ENCODE measurements at regions not wholly inside any gene's neighbourhood (a gene's known extent, or its start where the extent isn't known, plus 50 kb on each side); places are given as distances from the start of the nearest gene placed in this dataset.
"Not testable (repeated sequence)": the region's sequence is repeated elsewhere in the genome, so short reads cannot be mapped to it uniquely, and the experiment has no call there.

DNA sequence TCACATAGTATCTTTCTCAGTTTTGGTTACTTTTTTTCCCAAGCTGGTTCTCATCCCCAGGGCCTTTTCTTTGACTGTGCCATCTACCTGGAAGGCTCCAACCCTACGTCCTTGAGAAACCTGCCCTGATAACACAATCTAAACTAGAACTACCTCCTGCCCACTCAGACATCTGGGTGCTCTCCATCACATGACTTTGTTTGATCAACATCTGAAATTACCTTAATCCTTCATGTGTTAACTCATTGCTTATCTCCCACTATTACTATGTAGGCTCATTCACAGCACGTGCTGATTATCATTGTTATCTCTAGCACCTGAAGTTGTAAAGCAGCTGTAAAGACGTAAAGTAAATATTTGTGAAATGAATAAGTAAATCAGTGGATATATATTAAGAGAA is 784.0 kb downstream of the TMTC2 start:
- DNase-seq (ENCODE audit: insufficient read length, low spot score) (no peak), FAIRE-seq (no peak)
- no peak for TF ChIP-seq POLR2A (IDR thresholded peaks at IDR 0.05; ENCODE audit: low read depth, low read length)

DNA sequence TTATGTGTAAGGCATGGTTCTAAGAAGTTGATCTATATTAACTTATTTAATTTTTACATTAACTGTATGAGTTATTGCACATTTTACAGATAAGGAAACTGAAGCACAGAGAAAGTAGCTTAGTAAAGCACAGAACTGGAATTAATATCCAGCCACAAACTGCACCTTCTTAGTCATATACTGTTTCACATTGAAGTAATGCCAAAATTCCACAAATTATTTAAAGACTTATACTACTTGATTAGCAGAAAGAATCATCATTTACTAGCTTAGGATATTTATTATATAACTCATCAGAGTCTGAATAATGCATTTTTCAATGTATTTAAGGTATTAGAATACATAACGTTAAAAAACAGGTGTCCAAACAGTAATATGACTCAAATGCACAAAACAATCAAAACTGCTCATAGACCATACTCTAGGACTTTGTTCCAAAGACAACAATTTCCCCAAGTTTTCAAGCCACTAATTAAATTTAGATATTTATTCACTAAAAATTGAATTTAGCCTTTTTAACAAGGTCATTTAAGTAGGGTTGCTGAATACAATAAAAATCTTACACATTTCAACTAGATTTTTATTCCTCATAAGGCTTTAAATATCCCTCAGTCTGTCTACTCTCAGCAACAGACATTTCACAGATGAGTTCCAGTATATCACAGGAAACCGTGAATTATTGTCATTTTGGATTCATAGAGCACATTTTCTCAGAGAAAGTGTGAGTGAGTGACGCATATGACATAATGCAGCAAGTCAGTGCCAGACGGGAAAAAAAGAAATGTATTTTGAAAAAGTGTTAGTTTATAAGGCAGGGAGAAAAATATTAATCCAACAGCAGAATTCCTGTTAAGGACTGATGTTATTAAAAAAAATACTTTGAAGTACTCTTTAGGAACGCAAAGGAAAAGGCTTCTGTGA is 782.5 kb downstream of the TMTC2 start:
- no peak for TF ChIP-seq POLR2A (IDR thresholded peaks at IDR 0.05; ENCODE audit: low read depth, low read length)
- FAIRE-seq (no peak), DNase-seq (ENCODE audit: insufficient read length, low spot score) (no peak)

DNA sequence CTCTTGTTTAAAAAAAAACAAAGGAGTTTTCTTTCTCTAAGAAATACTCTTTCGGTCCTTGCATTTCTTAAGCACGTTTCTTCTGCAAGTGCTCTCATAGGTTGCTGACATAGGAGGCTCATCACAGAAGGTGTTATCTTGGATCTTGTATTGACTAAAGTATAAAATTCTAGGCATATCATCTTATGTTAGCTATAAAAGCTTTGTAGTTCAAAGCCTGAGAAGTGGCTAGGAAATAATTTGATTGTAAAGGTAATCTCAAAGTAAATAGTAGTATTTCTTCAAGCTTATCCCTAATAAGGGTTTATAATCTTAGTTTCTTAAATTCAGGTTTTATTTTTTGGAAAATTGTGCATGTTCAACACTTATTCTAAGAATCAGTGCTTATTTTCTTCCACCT is 778.9 kb downstream of the TMTC2 start:
- TF ChIP-seq POLR2A (IDR thresholded peaks at IDR 0.05; ENCODE audit: low read depth, low read length) = no peak
- no peak for FAIRE-seq
- DNase-seq (ENCODE audit: insufficient read length, low spot score) = no peak

DNA sequence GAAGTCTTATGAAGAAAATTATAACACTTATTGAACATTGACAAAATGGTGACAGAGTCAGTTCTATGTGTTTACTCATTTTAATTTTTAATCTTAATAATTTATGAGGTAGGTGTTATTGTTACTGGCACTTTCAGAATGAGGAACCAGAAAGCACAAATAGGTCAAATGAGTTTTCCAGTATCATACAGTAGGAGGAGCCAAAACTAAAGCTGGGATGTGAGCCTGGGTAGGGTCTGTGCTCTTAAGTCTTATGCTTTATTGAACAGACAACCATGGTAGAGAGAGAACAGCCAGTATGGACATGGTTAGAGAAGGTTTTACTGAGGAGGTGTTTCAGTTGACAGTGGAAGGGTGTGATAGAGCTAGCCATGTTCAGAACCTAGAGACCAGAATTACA is 775.7 kb downstream of the TMTC2 start:
- no peak for TF ChIP-seq POLR2A (IDR thresholded peaks at IDR 0.05; ENCODE audit: low read depth, low read length)
- FAIRE-seq = no peak
- no peak for DNase-seq (ENCODE audit: insufficient read length, low spot score)

DNA sequence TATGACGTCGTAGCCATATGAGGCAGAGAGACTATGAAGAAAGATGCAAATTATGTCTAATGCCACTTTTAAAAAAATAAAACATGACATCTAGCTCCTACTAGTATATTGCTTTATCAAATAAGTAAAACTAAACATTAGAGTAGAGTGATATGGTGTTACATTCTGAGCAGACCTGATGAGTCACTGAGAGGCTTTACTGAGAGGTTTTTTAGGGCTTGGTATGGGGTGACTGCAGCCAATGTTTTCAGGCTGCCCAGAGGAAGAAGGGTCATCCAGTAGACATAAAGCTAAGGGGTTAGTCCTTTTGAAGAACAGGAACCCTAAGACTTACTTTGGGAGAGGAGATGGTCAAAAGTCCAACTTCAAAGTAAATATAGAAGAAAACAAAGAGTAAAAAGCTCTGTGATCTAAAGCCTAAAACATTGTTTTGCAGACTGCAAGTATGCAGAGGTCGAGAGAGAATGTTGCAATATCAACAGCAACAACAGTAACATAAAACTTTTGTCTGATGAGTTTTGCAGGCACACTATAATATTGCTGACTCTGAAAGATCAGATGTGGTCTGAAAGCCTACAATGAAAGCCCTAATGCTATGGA is 774.7 kb downstream of the TMTC2 start:
- FAIRE-seq = no peak
- TF ChIP-seq POLR2A (IDR thresholded peaks at IDR 0.05; ENCODE audit: low read depth, low read length) = no peak
- DNase-seq (ENCODE audit: insufficient read length, low spot score) = no peak

- TF ChIP-seq POLR2A (IDR thresholded peaks at IDR 0.05; ENCODE audit: low read depth, low read length) = no peak
- DNase-seq (ENCODE audit: insufficient read length, low spot score) (no peak), FAIRE-seq (no peak)
These were observed 764.5 kb downstream of the TMTC2 start for GRCh38 chr12:83451189-83451588.

GRCh38 chr12:83434600-83434999 is 747.9 kb downstream of the TMTC2 start:
- DNase-seq (ENCODE audit: insufficient read length, low spot score) = no peak
- TF ChIP-seq POLR2A (IDR thresholded peaks at IDR 0.05; ENCODE audit: low read depth, low read length) = no peak
- FAIRE-seq = no peak

- DNase-seq (ENCODE audit: insufficient read length, low spot score) (no peak), FAIRE-seq (no peak)
- TF ChIP-seq POLR2A (IDR thresholded peaks at IDR 0.05; ENCODE audit: low read depth, low read length) = no peak
These were observed 745.5 kb downstream of the TMTC2 start for GRCh38 chr12:83432176-83432719.

GRCh38 chr12:83427586-83428136 is 741.0 kb downstream of the TMTC2 start:
- DNase-seq (ENCODE audit: insufficient read length, low spot score); FAIRE-seq: not testable (repeated sequence)

DNA sequence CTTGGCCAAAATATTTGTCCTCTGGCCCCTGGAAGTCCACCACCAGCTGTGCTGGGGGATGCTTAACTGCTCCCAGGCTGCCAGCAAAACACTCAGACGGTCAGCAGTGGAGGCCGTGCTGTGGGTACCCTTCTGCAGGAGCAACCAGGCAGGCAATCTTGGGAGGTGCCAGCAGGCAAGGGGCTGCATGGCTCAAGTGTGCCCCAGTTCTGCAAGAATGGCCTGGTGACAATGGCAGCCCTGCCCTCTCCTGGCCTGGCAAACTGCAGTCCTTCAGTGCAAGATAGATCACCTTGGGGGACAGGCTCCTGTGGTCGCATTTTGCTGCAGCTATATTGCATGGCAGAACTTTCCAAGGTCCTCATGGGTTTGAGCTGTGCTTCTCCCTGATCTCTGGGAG is 728.3 kb downstream of the TMTC2 start:
- FAIRE-seq (no peak), DNase-seq (ENCODE audit: insufficient read length, low spot score) (no peak)
- TF ChIP-seq POLR2A (IDR thresholded peaks at IDR 0.05; ENCODE audit: low read depth, low read length) = no peak

DNA sequence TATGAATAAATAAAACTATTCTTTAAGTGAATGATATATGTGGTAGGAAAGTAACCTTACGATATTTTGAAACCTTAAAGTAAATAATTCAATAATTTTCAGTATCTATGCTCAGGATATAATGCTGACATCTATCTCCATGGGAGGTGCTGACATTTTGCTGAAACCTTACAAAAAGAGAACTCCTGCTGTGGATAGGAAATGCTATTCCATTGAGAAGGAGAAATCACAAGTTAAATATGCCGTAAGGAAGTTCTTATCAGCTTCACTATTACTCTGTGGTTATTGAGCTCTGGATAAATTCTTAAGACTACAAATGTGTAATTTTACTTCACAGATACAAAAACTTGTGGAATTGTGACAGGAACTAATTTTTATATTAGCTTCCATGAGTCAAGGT is 722.1 kb downstream of the TMTC2 start:
- no peak for FAIRE-seq
- DNase-seq (ENCODE audit: insufficient read length, low spot score) = no peak

GRCh38 chr12:83408146-83408545 is 721.4 kb downstream of the TMTC2 start:
- FAIRE-seq (no peak), DNase-seq (ENCODE audit: insufficient read length, low spot score) (no peak)
- no peak for TF ChIP-seq POLR2A (IDR thresholded peaks at IDR 0.05; ENCODE audit: low read depth, low read length)

More for the DNA sequence above, 722.1 kb downstream of the TMTC2 start:
- no peak for TF ChIP-seq POLR2A (IDR thresholded peaks at IDR 0.05; ENCODE audit: low read depth, low read length)

DNA sequence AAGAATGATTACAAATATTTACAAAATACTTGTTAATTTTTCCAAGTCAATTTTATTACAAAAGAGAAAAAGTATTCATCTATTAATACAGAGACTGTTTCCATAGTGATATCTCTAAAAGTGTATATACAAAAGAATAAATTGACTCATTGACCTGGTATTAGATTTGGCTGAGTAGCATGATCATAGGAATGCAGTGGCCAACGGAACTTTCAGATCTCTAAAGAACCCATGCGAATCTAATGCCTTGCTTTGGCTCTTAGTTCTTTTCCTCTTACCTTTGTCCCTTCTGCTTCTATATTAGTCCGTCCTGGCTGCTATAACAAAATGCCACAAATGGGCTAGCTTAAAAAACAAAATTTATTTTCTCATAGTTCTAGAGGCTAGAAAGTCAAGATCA is 717.8 kb downstream of the TMTC2 start:
- DNase-seq (ENCODE audit: insufficient read length, low spot score) = no peak
- FAIRE-seq = no peak
- TF ChIP-seq POLR2A (IDR thresholded peaks at IDR 0.05; ENCODE audit: low read depth, low read length) = no peak

DNA sequence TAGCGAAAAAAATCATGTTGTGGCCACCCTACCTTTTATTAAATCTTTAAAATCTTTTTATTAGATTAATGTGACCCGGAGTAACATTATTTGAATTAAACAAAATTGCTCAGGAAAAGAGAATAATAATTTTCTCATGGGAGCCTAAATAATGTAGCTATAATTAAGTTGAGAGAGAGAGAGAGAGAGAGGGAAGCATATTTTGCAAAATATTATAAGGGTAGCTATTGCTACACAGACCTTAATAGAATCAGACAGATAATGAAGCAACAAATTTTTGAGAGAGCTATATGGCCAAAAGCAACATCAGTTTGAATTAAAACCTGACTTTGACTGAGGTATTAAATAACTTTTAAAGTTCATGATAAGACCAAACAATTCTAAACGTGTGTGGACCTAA is 703.5 kb downstream of the TMTC2 start:
- FAIRE-seq (no peak), DNase-seq (ENCODE audit: insufficient read length, low spot score) (no peak)
- no peak for TF ChIP-seq POLR2A (IDR thresholded peaks at IDR 0.05; ENCODE audit: low read depth, low read length)

Measured in H54 (cell line).